HG02970 (cell line): ENCODE measurements at regions not wholly inside any gene's neighbourhood (a gene's known extent, or its start where the extent isn't known, plus 50 kb on each side); places are given as distances from the start of the nearest gene placed in this dataset.
"Not testable (repeated sequence)": the region's sequence is repeated elsewhere in the genome, so short reads cannot be mapped to it uniquely, and the experiment has no call there.

ENCODE experiments used
- ATAC-seq: cut with Tn5 transposase; IDR thresholded peaks from one replicate; pipeline ENCODE4 v1.9.1; 2021; ENCODE audit warnings: mild to moderate bottlenecking, moderate library complexity, moderate number of reproducible peaks; ENCODE audit not compliant: unreplicated experiment, low FRiP score

DNA sequence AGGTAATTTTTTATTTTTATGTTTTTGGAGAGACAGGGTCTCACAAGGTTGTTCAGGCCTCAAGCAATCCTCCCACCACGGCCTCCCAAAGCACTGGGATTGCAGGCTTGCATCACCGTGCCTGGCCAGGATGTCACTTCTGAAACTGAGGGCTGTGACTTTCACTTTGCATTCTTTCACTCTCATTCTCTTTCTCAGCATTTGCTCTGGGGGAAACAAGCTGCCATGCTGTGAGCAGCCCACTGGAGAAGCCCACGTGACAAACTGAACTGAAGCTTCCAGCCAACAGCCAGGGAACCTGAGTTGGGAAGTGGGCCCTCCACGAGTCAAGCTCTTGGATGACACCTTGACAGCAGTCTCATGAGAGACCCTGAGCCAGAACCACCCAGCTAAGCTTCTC is 109.4 kb downstream of the C5orf15 start:
- no peak for ATAC-seq

DNA sequence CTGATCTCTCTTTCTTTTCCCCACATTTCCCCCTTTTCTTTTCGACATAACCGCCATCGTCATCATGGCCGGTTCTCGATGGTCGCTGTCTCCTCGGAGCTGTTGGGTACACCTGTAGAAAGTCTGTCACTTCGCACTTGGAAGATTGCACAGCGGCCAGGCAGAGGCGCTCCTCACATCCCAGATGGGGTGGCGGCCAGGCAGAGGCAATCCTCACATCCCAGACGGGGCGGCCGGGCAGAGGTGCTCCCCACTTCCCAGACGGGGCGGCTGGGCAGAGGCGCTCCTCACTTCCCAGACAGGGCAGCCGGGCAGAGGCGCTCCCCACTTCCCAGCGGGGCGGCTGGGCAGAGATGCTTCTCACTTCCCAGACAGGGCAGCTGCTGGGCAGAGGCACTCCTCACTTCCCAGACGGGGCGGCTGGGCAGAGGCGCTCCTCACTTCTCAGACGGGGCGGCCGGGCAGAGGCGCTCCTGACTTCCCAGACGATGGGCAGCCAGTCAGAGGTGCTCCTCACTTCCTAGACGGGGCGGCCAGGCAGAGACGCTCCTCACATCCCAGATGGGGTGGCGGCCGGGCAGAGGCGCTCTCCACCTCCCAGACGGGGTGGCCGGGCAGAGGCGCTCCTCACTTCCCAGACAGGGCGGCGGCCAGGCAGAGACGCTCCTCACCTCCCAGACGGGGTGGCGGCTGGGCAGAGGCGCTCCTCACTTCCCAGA is 110.7 kb downstream of the C5orf15 start:
- ATAC-seq = not testable (repeated sequence)

DNA sequence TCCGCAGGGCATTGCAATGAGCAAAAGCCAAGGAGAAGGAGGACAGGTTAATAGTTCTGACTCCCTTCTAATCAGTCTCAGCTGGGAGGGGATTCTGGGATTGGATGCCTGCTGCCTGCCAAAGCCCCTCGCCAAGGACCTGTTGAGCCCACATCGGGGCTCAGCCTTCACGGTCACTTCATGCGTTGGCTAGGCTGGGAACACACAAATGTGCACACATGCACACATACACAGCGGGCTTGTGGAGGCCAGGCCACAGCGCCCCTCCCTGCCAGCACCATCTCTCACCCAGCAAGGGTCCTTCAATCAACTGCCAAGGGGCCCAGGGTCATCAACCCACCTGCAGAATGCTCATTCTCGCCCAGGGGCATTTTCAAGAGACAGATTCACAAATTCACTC is 113.9 kb downstream of the C5orf15 start:
- no peak for ATAC-seq

DNA sequence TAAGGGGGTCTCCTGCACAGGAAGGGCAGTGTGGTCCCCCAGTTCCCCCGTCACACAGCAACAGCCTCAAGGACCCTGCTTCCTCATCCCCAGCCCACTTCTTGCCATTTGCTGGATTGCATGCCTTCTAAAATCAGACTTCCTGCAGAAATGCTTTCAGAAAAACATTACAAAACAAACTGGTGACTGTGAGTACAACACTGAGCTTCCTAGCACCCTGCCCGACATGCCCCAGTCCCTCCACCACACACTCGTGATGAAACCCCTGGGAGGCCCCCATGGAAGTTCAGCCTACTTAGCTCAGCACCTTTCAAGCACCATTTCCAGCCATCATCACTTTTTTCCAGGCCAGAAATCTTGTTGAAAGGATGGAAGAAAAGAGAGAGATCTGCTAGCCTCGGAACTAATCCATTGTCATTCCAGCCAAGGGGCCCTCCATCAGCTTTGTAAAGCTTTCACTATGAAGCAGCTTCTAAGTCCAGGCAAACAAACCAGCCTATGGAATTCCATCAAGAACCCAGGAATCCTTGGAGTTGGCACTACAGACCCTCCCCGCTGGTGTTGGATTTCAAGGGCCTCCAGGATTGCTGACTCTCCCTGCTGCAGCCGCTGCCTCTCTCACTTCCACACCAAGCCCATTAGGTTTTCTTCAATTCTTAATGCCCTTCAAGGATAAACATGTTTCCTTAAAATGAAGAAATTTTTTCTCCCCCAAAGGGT is 114.6 kb downstream of the C5orf15 start:
- ATAC-seq = no peak

DNA sequence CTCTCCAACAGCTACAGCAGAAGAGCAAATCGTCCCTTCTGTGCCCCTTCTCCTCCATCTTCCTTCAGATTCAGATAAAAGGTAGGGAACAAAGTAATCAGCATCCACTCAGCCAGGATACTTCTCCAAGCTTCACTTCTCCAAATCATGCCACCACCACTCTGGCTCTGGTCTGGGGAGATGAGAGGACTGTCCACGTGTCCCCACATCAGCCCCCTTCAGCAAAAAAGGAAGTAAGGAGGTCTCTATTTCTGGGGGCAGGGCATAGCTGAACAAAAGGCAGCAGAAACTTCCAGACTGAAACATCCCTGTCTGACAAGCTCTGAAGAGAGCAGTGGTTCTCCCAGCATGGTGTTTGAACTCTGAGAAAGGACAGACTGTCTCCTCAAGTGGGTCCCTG is 116.9 kb downstream of the C5orf15 start:
- ATAC-seq = no peak

DNA sequence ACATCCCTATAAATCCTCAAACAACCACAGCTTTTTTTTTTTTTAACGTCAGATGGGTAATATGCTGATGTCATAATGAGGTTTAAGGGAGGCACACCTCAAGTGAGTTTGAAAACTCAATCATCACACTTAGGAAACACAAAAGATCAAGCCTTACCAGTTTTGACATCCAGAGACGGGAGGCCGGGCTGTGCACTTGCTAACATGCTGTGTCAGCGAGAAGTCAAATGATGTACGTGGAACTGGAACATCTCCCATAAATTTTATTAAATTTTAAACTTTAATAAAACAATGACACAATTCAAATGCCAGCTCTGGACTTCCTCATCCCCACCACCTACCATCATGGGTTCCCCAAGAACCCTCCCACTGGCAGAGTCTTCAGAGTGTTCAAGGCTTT is 117.6 kb downstream of the C5orf15 start:
- no peak for ATAC-seq

DNA sequence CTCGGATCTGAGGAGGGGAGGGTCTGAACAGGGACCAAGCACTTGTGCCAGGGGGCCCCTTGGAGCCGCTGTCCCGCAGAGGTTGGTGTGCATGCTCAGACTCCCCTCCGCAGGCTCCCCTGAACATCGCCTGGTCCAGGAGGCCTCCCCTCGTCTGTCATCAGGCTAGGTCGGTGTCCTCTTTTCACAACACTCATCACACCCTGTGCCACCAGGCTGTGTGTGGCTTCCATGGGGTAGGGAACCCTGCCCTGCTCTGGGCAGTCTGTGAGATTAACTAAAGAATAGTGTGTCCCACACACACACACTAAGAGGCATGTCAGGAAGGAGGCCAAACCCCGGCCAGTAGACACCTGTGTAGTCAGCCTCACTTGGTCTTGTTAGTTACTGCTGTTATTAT is 119.3 kb downstream of the C5orf15 start:
- no peak for ATAC-seq

DNA sequence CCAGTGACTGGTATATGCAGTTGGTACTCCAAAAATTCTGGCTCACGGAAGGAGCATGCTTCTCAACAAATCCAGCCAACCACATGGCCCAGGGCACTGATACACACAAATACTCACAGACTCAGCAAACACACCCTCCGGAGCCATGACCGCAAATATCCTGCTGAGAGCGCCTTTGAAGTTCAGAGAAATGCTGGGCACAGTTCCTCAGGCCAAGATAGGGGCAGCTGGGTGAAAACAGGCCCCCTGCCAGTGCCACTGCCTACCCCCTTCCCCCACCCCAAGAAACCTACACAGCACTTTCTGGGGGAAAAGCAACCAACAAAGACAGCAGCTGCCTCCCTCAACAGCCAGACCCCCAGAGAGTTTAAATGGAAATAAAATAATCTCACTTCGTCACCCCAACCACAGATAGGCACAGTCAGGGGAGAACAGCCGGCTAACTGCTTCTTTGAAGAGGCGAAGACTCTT is 120.0 kb downstream of the C5orf15 start:
- no peak for ATAC-seq

DNA sequence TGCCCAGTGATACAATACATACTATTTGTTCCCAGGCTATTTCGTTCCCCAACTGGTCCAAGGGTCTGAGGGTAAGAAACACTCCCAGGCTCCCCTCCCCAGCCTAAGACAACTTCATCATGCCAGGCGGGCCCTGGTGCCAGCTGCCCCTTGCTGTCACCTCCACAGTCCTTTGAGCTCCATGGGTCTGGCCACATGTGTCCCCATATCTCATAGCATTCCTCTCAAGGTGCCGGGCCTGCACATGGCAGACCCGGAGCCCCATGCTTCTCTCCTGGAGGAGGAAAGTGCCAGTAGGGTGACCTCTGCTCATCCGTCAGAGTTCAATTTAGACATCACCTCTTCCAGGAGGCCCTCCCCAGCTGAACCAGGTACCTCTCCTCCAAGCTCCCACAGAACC is 120.5 kb downstream of the C5orf15 start:
- ATAC-seq = no peak

DNA sequence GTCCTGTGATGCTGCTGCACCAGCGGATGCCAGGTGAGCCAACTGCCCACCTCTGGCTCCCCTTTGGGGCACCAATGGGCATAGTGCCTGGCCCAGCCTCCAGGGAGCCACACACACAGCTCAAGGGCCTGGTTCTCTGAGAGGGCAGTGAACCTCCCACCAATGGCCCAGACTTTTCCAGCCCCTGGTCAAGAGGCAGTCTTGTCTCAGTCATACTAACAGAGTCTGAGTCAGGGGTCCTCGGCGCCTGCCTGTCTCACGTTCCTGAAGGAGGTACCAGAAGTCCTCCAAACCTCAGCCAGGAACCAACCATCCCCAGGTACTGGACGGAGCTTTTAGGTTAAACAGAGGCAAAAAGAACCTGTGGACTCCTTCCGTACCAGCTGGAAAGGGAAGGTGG is 121.1 kb downstream of the C5orf15 start:
- ATAC-seq = no peak

DNA sequence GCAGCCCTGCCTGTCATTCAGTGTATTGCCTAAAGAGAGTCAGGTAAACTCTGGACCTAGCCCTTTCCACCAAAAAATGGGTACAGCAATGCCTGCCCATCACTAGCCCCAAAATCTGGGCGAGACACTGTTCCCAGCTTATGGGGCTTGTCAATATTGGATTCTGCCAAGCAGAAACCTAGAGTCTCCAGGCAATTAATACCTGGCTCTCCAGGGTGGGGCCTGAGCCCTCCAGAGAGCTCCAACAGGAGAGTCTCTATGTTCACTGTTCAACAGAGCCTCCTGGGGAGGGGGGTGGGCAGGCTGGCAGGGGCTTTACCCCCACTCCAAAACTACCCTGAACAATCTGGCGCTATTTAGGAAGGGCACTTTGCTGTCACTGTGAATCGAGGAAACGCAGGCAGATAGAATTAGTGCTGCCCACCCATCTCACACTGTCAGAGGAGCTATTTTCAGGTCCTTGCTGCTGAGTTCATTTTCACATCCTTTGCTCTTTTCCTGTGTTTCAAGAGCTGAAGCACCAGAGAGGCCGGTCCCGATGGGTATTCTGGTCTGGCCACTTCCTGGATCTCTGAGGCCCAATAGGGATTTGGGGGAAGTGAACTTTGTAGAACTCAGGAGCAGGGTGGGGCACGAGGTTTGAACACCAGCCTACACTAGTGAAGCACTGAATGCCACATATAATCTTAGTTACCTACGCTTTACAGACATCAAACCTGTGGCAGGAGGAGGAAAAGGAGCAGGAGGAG is 121.8 kb downstream of the C5orf15 start:
- no peak for ATAC-seq

DNA sequence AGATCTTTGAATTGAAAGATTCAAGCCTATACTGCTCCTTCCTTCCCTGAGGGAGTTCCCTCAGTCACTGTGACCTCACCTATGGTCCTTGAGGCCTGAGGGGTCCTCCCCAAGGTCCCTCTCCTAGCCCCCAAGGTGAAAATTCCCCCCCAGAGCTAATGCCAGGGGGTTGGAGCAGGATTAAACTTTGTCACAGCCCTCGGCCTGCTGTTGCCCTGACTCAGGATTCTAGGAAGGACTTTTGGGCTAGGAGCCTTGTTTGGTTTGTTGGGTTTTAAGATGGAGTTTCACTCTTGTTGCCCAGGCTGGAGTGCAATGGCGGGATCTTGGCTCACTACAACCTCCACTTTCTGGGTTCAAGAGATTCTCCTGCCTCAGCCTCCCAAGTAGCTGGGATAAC is 123.2 kb downstream of the C5orf15 start:
- no peak for ATAC-seq

DNA sequence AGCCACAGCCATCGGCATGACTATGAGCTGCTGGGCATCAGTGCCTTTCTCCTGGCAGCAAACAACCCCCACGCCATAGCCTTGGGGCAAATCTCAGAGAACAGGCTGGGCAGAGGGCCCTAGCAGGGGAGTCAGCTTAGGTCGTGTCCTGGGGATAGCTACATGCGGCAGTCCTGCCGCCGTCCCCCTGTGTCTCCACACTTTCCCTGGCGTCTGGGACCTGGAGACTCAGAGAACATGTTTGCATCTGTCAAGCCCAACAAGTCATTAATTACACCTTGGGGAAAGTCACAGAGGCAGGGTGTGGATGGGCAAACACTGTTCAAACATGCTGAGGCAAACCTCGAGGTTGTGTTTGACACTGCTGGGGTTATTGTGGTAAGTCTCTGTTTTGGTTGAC is 123.6 kb downstream of the C5orf15 start:
- no peak for ATAC-seq

DNA sequence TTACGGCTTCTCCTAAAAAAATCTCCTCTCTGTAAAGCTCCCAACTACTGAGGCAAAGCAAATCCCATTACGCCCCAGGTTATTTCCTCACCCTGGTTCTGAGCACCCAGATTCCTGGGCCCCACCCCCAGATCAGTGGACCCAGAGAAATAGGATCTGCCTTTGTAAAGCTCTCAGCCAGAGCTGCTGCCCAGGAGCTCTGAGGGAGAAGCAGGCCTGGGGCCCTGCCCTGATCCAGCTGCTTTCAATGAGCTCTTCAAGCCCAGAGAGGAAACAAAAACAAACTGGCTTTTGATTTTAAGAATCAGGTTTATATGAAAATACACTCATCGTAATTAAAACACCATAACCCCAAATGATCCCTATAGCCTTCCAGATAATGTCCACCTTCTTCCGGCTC is 124.5 kb downstream of the C5orf15 start:
- no peak for ATAC-seq

DNA sequence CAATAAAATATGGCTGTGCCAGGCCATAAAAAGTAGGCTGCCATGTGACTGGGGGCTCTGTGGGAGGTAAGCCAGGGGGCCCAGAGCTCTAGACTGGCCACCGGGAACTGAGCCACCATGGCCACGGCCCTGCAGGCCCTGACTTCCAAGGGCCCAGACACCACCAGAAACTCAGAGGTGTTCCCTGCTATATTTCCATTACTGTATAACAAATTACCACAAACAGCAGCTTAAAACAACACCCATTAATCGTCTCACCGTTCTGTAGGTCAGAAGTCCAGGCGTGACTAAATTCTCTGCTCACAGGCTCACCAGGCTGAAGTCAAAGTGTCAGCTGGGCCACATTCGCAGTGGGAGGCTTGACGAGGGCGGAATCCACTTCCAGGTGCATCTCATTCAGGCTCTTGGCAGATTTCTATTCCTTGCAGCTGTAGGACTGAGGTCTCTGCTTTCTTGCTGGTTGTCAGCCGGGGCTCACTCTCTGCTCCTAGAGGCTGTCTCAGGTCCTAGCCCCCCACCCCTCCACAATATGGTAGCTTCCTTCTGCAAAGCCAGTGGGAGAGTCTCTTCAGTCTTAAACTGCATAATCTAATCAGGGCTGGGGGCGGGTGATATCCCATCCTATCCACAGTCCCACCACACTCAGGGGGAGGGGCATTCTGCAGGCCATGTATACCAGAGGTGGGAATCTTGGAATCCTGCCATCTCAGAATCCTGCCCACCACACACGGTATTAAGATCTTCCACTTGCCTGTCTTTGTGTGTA is 125.4 kb downstream of the C5orf15 start:
- ATAC-seq = no peak

DNA sequence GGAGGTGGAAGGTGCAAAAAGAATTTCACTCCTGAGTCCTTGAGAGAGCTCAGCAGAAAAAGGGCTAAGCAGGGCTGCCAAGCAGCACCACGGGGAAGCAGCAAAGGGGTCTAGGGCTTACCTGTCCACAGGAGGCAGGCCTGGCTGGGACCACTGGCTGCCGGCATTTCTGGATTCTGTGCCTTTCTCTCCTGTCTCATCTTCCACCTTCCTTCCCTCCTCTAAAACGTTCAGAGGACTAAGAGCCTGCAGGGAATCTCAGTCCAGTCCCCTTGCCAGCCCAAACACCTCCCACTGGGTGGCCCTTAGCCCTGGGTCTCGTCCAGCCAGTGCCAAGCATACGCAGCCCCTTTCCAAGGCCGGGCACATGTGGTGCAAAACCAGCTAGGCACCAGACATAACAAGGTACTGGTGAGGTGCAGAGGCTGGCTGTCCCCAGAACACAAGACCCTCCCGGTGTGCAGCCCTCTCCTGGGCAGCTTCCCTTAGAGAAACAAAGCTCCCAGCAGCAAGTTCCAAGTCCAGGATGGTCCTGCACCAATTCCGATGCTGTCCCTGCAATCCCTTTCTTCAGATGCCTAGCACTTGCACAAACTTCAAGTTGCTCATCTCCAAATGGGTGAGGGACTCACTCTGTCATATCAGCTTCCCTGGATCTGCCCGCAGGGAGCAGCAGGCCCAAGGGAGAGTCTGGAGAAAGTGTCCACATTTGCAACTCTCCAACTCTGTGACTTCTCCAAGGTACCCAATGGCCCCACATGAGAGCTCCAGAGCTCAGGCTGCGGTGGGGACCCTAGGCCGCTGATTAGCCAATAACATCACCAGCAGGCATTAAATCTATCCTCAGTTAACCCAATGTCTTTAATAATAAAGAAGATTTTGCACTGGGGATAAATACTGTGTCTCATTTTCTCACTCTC is 126.3 kb downstream of the C5orf15 start:
- ATAC-seq = no peak

DNA sequence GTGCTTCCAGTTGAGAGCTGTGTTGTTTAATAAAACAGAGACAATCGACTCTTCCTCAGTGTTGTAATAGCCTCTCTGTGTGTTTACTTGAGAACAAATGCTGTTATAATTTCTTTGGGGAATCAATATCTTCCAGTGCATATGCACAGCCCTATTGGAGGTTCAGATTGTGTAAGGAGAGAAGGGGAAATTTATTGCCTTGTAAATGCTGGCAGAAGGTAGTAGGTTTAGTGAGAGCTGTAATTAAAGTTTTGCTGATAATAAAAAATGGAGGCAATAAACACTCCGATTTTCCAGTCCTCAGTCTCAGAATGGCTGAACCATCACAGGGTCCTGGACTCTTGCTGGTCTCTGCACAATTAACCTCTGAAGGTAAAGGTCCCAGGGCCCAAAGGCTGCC is 128.3 kb downstream of the C5orf15 start:
- ATAC-seq = no peak

DNA sequence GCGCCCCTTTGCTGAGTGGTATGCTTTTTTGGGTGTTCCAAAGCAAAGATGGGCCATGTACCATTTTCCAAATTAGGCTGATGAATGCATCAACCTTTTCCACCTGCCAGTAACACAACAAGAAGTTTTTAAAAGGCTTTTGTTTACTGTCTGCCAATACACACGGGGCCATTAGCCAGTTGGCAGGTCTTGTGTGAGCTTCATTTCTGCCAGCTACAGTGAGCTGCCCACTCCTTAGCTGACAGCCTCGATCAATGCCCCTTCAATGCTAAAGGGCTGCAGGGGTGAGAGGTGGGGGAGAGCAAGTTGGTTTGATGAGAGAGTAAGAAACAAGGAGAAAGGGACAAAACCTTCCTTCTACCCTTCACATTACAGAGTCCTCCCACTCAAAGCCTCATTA is 128.7 kb downstream of the C5orf15 start:
- ATAC-seq = no peak

DNA sequence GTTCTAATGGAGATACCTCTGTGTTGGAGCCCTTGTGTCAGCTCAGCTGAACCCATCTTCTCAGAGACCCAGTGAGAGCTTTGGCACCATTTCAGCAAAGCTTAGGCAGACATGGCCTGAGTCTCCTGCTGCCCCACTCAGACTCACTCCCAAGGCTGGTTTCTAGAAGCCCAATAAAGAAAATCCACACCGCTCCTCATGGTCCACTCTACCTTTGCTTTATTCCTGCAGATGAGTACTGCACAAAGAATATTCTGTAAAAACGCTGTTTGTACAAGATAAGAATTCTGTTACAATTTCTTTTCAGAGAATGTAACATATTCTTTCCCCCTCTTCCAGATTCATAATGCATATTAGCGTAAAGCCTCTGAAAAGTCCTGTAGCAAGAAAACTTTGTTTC is 129.3 kb downstream of the C5orf15 start:
- ATAC-seq = no peak

DNA sequence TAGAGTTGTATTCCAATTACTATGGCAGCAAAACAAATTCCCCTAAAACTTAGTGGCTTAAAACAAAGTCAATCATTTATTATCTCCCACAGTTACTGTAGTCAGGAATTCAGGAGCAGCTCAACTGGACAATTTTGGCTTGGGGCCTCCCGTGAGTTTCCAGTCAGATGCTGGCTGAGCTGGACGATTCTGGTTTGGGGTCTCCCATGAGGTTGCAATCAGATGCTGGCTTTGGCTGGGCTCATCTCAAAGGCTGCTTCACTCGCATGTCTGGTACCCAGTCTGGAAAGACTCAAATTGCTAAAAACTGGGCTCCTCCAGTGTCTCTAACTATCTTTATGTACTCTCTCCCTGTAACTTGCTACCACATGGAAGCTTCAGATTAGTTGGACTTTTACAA is 130.1 kb downstream of the C5orf15 start:
- ATAC-seq = no peak
